Memory B cell (primary cell): ENCODE measurements at regions not wholly inside any gene's neighbourhood (a gene's known extent, or its start where the extent isn't known, plus 50 kb on each side); places are given as distances from the start of the nearest gene placed in this dataset.
A peak's percentile ranks its signal among the peaks of the same experiment; 100 is the strongest.

Experiments
- ATAC-seq: fragments of 150-1000 bp; cut with Tn5 transposase; 2 replicates; pipeline ENCODE4 v1.10.0; 2021; ENCODE audit warnings: low read depth, mild to moderate bottlenecking, moderate library complexity
- DNase-seq, 2 donors: peaks; one replicate each; pipeline ENCODE4 v3.0.0; 2022; ENCODE audit warnings: low spot score in 2 of 2
- H3K27ac Mint-ChIP-seq: one replicate; pipeline ENCODE4 v1.8.0; 2022; ENCODE audit warnings: mild to moderate bottlenecking, moderate library complexity, mixed read lengths
- H3K27me3 Mint-ChIP-seq: one replicate; pipeline ENCODE4 v1.8.0; 2022; ENCODE audit warnings: mixed read lengths
- H3K36me3 Mint-ChIP-seq: one replicate; pipeline ENCODE4 v1.8.0; 2022; ENCODE audit warnings: mild to moderate bottlenecking, mixed read lengths
- H3K4me1 Mint-ChIP-seq: one replicate; pipeline ENCODE4 v1.8.0; 2022; ENCODE audit warnings: mixed read lengths
- H3K4me3 Mint-ChIP-seq: one replicate; pipeline ENCODE4 v1.8.0; 2022; ENCODE audit warnings: mild to moderate bottlenecking, moderate library complexity, mixed read lengths
- H3K9me3 Mint-ChIP-seq: one replicate; pipeline ENCODE4 v1.8.0; 2022; ENCODE audit warnings: mixed read lengths

- DNase-seq (no peak), ATAC-seq (no peak)
- Mint-ChIP-seq H3K4me3 (no peak overlapping the region), H3K9me3 (no peaks in the 10 kb centered on the region), H3K27ac (no peak overlapping the region), H3K4me1 (no peaks in the 10 kb centered on the region), H3K27me3 (peaks cover 3% of the 10 kb centered on the region), H3K36me3 (no peaks in the 10 kb centered on the region)
Measured at GRCh38 chrX:39504227-39504626, 593.5 kb downstream of the BCOR start.

- no peak overlapping the region for H3K4me3 Mint-ChIP-seq
- no peak overlapping the region for H3K27ac Mint-ChIP-seq
- DNase-seq (no peak), ATAC-seq (no peak)
- no peaks in the 10 kb centered on the region for H3K36me3 Mint-ChIP-seq
- no peaks in the 10 kb centered on the region for H3K4me1 Mint-ChIP-seq
- no peaks in the 10 kb centered on the region for H3K9me3 Mint-ChIP-seq
- no peaks in the 10 kb centered on the region for H3K27me3 Mint-ChIP-seq
Measured at GRCh38 chrX:39504850-39505259, 592.9 kb downstream of the BCOR start.

GRCh38 chrX:39506131-39506530, 591.6 kb downstream of the BCOR start:
- no peak overlapping the region for H3K27ac Mint-ChIP-seq
- ATAC-seq (no peak), DNase-seq (no peak)
- peaks cover 2% of the 10 kb centered on the region for H3K36me3 Mint-ChIP-seq
- no peaks in the 10 kb centered on the region for H3K9me3 Mint-ChIP-seq
- no peaks in the 10 kb centered on the region for H3K4me1 Mint-ChIP-seq
- H3K4me3 Mint-ChIP-seq, result no peak overlapping the region
- no peaks in the 10 kb centered on the region for H3K27me3 Mint-ChIP-seq

GRCh38 chrX:39507034-39507433, 590.7 kb downstream of the BCOR start:
- H3K27ac Mint-ChIP-seq, result no peak overlapping the region
- DNase-seq (no peak), ATAC-seq (no peak)
- no peaks in the 10 kb centered on the region for H3K4me1 Mint-ChIP-seq
- no peak overlapping the region for H3K4me3 Mint-ChIP-seq
- no peaks in the 10 kb centered on the region for H3K27me3 Mint-ChIP-seq
- H3K9me3 Mint-ChIP-seq, result no peaks in the 10 kb centered on the region
- H3K36me3 Mint-ChIP-seq, result peaks cover 2% of the 10 kb centered on the region

- Mint-ChIP-seq H3K27me3 (no peaks in the 10 kb centered on the region), H3K27ac (no peak overlapping the region), H3K36me3 (peaks cover 2% of the 10 kb centered on the region), H3K4me1 (no peaks in the 10 kb centered on the region), H3K4me3 (no peak overlapping the region), H3K9me3 (no peaks in the 10 kb centered on the region)
- DNase-seq (no peak), ATAC-seq (no peak)
Measured at GRCh38 chrX:39507617-39508299, 590.0 kb downstream of the BCOR start.

GRCh38 chrX:39508300-39508692, 589.5 kb downstream of the BCOR start:
- ATAC-seq (peak; percentile 54), DNase-seq (no peak)
- Mint-ChIP-seq H3K9me3 (no peaks in the 10 kb centered on the region), H3K27me3 (no peaks in the 10 kb centered on the region), H3K4me3 (no peak overlapping the region), H3K4me1 (no peaks in the 10 kb centered on the region), H3K36me3 (peaks cover 2% of the 10 kb centered on the region), H3K27ac (no peak overlapping the region)

- Mint-ChIP-seq H3K4me1 (no peaks in the 10 kb centered on the region), H3K36me3 (peaks cover 2% of the 10 kb centered on the region), H3K27ac (no peak overlapping the region), H3K9me3 (no peaks in the 10 kb centered on the region), H3K4me3 (no peak overlapping the region), H3K27me3 (no peaks in the 10 kb centered on the region)
- DNase-seq (no peak), ATAC-seq (no peak)
Measured at GRCh38 chrX:39509157-39509556, 588.6 kb downstream of the BCOR start.

- DNase-seq (no peak), ATAC-seq (no peak)
- H3K27me3 Mint-ChIP-seq, result peaks cover 2% of the 10 kb centered on the region
- no peaks in the 10 kb centered on the region for H3K9me3 Mint-ChIP-seq
- H3K36me3 Mint-ChIP-seq, result peaks cover 2% of the 10 kb centered on the region
- no peak overlapping the region for H3K27ac Mint-ChIP-seq
- no peaks in the 10 kb centered on the region for H3K4me1 Mint-ChIP-seq
- H3K4me3 Mint-ChIP-seq, result no peak overlapping the region
Measured at GRCh38 chrX:39513836-39514235, 583.9 kb downstream of the BCOR start.

GRCh38 chrX:39514801-39515200, 583.0 kb downstream of the BCOR start:
- Mint-ChIP-seq H3K27ac (no peak overlapping the region), H3K4me3 (no peak overlapping the region), H3K27me3 (peaks cover 2% of the 10 kb centered on the region), H3K9me3 (no peaks in the 10 kb centered on the region), H3K36me3 (peaks cover 2% of the 10 kb centered on the region), H3K4me1 (no peaks in the 10 kb centered on the region)
- ATAC-seq, result no peak
- no peak for DNase-seq

GRCh38 chrX:39516427-39516841, 581.3 kb downstream of the BCOR start:
- Mint-ChIP-seq H3K36me3 (no peaks in the 10 kb centered on the region), H3K27ac (no peak overlapping the region)

GRCh38 chrX:39518476-39519029, 579.2 kb downstream of the BCOR start:
- Mint-ChIP-seq H3K27me3 (peaks cover 2% of the 10 kb centered on the region), H3K36me3 (no peaks in the 10 kb centered on the region), H3K4me1 (no peaks in the 10 kb centered on the region), H3K9me3 (no peaks in the 10 kb centered on the region), H3K4me3 (no peak overlapping the region), H3K27ac (no peak overlapping the region)
- no peak for DNase-seq
- no peak for ATAC-seq

More at GRCh38 chrX:39516427-39516841, 581.3 kb downstream of the BCOR start:
- peaks cover 2% of the 10 kb centered on the region for H3K27me3 Mint-ChIP-seq
- no peak for ATAC-seq
- H3K4me1 Mint-ChIP-seq, result no peaks in the 10 kb centered on the region
- DNase-seq, result no peak
- H3K9me3 Mint-ChIP-seq, result no peaks in the 10 kb centered on the region
- no peak overlapping the region for H3K4me3 Mint-ChIP-seq

GRCh38 chrX:39519030-39519488, 578.7 kb downstream of the BCOR start:
- Mint-ChIP-seq H3K27ac (no peak overlapping the region), H3K4me3 (no peak overlapping the region), H3K27me3 (peaks cover 2% of the 10 kb centered on the region), H3K4me1 (no peaks in the 10 kb centered on the region), H3K36me3 (no peaks in the 10 kb centered on the region), H3K9me3 (no peaks in the 10 kb centered on the region)
- ATAC-seq, result no peak
- DNase-seq, result no peak

GRCh38 chrX:39519566-39520301, 578.0 kb downstream of the BCOR start:
- DNase-seq (no peak), ATAC-seq (no peak)
- no peak overlapping the region for H3K27ac Mint-ChIP-seq
- H3K4me1 Mint-ChIP-seq, result no peaks in the 10 kb centered on the region
- peaks cover 2% of the 10 kb centered on the region for H3K27me3 Mint-ChIP-seq
- no peak overlapping the region for H3K4me3 Mint-ChIP-seq
- no peaks in the 10 kb centered on the region for H3K36me3 Mint-ChIP-seq
- no peaks in the 10 kb centered on the region for H3K9me3 Mint-ChIP-seq

- no peak overlapping the region for H3K27ac Mint-ChIP-seq
- no peaks in the 10 kb centered on the region for H3K9me3 Mint-ChIP-seq
- H3K4me3 Mint-ChIP-seq, result no peak overlapping the region
- H3K36me3 Mint-ChIP-seq, result no peaks in the 10 kb centered on the region
- no peaks in the 10 kb centered on the region for H3K4me1 Mint-ChIP-seq
- ATAC-seq, result no peak
- no peak for DNase-seq
- H3K27me3 Mint-ChIP-seq, result peaks cover 10% of the 10 kb centered on the region
Measured at GRCh38 chrX:39525758-39526157, 572.0 kb downstream of the BCOR start.
